ENCODE measurements at regions not wholly inside any gene's neighbourhood (a gene's known extent, or its start where the extent isn't known, plus 50 kb on each side); places are given as distances from the start of the nearest gene placed in this dataset.

DNA sequence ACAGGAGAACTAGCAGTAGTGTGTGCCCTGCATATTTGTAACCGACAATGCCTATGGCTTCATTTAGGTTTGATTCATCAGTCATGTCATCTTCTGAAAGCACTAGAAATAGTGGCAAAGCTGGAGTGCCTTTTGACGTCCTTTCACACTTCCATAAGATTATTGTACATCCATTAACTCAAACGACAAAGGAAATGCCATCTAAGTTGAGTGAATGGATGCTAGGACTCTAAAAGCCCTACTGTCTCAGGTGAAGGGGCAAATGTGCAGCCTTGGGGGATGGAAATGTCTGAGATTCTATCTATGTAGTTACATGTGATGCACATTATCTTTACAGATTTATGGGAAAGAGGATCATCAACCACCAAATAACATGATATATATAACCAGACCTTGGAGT is 1473.6 kb downstream of the STIM2 start:
- TF ChIP-seq GATA2 (IDR thresholded peaks at IDR 0.05; ENCODE audit: low read depth, low read length) (no peak), GATA3 (IDR thresholded peaks at IDR 0.05; ENCODE audit: low read depth, low read length) (no peak)

All from SH-SY5Y (cell line).